Activated CD8-positive, alpha-beta memory T cell treated with anti-CD3 and anti-CD28 coated beads, Interleukin-2, amount 10 ng/mL, durations not matched to agents 7 days and 5 days (primary cell): ENCODE measurements at regions not wholly inside any gene's neighbourhood (a gene's known extent, or its start where the extent isn't known, plus 50 kb on each side); places are given as distances from the start of the nearest gene placed in this dataset.
"Not testable (repeated sequence)": the region's sequence is repeated elsewhere in the genome, so short reads cannot be mapped to it uniquely, and the experiment has no call there.

Source experiments
- ATAC-seq: fragments of 150-1000 bp; cut with Tn5 transposase; one replicate; pipeline ENCODE4 v1.10.0; 2021; ENCODE audit warnings: moderate library complexity
- CTCF ChIA-PET: fragments of 350-600 bp; sonication (Branson Sonifier 250); formaldehyde crosslinking; loops from one replicate; lab custom pipeline; 2021; ENCODE audit warnings: antibody characterized with exemption; lab: Charles Lee
- DNase-seq: peaks from one replicate; pipeline ENCODE4 v3.0.0-alpha.2; 2020
- H3K27ac Mint-ChIP-seq: one replicate; pipeline ENCODE4 v1.8.0; 2021; ENCODE audit warnings: mild to moderate bottlenecking, mixed read lengths
- H3K27me3 Mint-ChIP-seq: one replicate; pipeline ENCODE4 v1.8.0; 2021; ENCODE audit warnings: mixed read lengths
- H3K36me3 Mint-ChIP-seq: one replicate; pipeline ENCODE4 v1.8.0; 2021; ENCODE audit warnings: mild to moderate bottlenecking, mixed read lengths
- H3K4me1 Mint-ChIP-seq: one replicate; pipeline ENCODE4 v1.8.0; 2021; ENCODE audit warnings: mixed read lengths
- H3K4me3 Mint-ChIP-seq: one replicate; pipeline ENCODE4 v1.8.0; 2021; ENCODE audit warnings: mild to moderate bottlenecking, moderate library complexity, mixed read lengths
- H3K9me3 Mint-ChIP-seq: one replicate; pipeline ENCODE4 v1.8.0; 2022; ENCODE audit warnings: low read depth, mixed read lengths

- Mint-ChIP-seq H3K4me1 (no peaks in the 10 kb centered on the region), H3K9me3 (peaks cover 5% of the 10 kb centered on the region), H3K36me3 (no peaks in the 10 kb centered on the region), H3K27ac (no peak overlapping the region), H3K4me3 (no peak overlapping the region), H3K27me3 (no peaks in the 10 kb centered on the region)
- DNase-seq: no peak
- CTCF ChIA-PET: no interaction called here
- no peak for ATAC-seq
These were observed 2005.9 kb upstream of the CELF4 start for GRCh38 chr18:39571511-39571910.

- H3K36me3 Mint-ChIP-seq, H3K4me1 Mint-ChIP-seq, ATAC-seq, H3K27ac Mint-ChIP-seq, CTCF ChIA-PET, DNase-seq, H3K4me3 Mint-ChIP-seq, H3K27me3 Mint-ChIP-seq, H3K9me3 Mint-ChIP-seq: not testable (repeated sequence)
These were observed 2000.1 kb upstream of the CELF4 start for GRCh38 chr18:39565551-39566230.

GRCh38 chr18:39564716-39565115 is 1999.1 kb upstream of the CELF4 start:
- DNase-seq (no peak), ATAC-seq (no peak)
- Mint-ChIP-seq H3K4me3 (no peak overlapping the region), H3K9me3 (peaks cover 8% of the 10 kb centered on the region), H3K4me1 (no peaks in the 10 kb centered on the region), H3K27ac (no peak overlapping the region), H3K27me3 (no peaks in the 10 kb centered on the region), H3K36me3 (no peaks in the 10 kb centered on the region)
- CTCF ChIA-PET: no interaction called here

GRCh38 chr18:39561126-39561525 is 1995.5 kb upstream of the CELF4 start:
- Mint-ChIP-seq H3K9me3 (peaks cover 10% of the 10 kb centered on the region), H3K4me1 (no peaks in the 10 kb centered on the region)
- CTCF ChIA-PET: no interaction called here

GRCh38 chr18:39558658-39559057 is 1993.1 kb upstream of the CELF4 start:
- Mint-ChIP-seq H3K27ac (no peak overlapping the region), H3K9me3 (peaks cover 7% of the 10 kb centered on the region)

More at GRCh38 chr18:39561126-39561525, 1995.5 kb upstream of the CELF4 start:
- no peak for DNase-seq
- no peak overlapping the region for H3K4me3 Mint-ChIP-seq
- H3K27me3 Mint-ChIP-seq: no peaks in the 10 kb centered on the region
- no peak for ATAC-seq
- H3K27ac Mint-ChIP-seq: no peak overlapping the region
- no peaks in the 10 kb centered on the region for H3K36me3 Mint-ChIP-seq

GRCh38 chr18:39555496-39555895 is 1989.9 kb upstream of the CELF4 start:
- CTCF ChIA-PET: no interaction called here
- Mint-ChIP-seq H3K27me3 (no peaks in the 10 kb centered on the region), H3K9me3 (peaks cover 9% of the 10 kb centered on the region), H3K27ac (no peak overlapping the region), H3K36me3 (no peaks in the 10 kb centered on the region), H3K4me3 (no peak overlapping the region), H3K4me1 (no peaks in the 10 kb centered on the region)
- ATAC-seq (no peak), DNase-seq (no peak)

More at GRCh38 chr18:39558658-39559057, 1993.1 kb upstream of the CELF4 start:
- H3K4me1 Mint-ChIP-seq: no peaks in the 10 kb centered on the region
- DNase-seq: no peak
- CTCF ChIA-PET: no interaction called here
- H3K36me3 Mint-ChIP-seq: no peaks in the 10 kb centered on the region
- no peak overlapping the region for H3K4me3 Mint-ChIP-seq
- ATAC-seq: no peak
- H3K27me3 Mint-ChIP-seq: no peaks in the 10 kb centered on the region

GRCh38 chr18:39550701-39551100 is 1985.1 kb upstream of the CELF4 start:
- H3K27me3 Mint-ChIP-seq: no peaks in the 10 kb centered on the region
- H3K9me3 Mint-ChIP-seq: peaks cover 5% of the 10 kb centered on the region
- H3K27ac Mint-ChIP-seq: no peak overlapping the region
- H3K4me1 Mint-ChIP-seq: no peaks in the 10 kb centered on the region
- CTCF ChIA-PET: no interaction called here
- no peak overlapping the region for H3K4me3 Mint-ChIP-seq
- DNase-seq (no peak), ATAC-seq (no peak)
- no peaks in the 10 kb centered on the region for H3K36me3 Mint-ChIP-seq

GRCh38 chr18:39549144-39549543 is 1983.5 kb upstream of the CELF4 start:
- no peak overlapping the region for H3K4me3 Mint-ChIP-seq
- ATAC-seq (no peak), DNase-seq (no peak)
- peaks cover 5% of the 10 kb centered on the region for H3K9me3 Mint-ChIP-seq
- CTCF ChIA-PET: no interaction called here
- H3K36me3 Mint-ChIP-seq: no peaks in the 10 kb centered on the region
- H3K27ac Mint-ChIP-seq: no peak overlapping the region
- no peaks in the 10 kb centered on the region for H3K4me1 Mint-ChIP-seq
- H3K27me3 Mint-ChIP-seq: no peaks in the 10 kb centered on the region

- Mint-ChIP-seq H3K4me1 (no peaks in the 10 kb centered on the region), H3K27me3 (no peaks in the 10 kb centered on the region), H3K9me3 (peaks cover 9% of the 10 kb centered on the region), H3K4me3 (no peak overlapping the region), H3K27ac (no peak overlapping the region), H3K36me3 (no peaks in the 10 kb centered on the region)
- ATAC-seq (no peak), DNase-seq (no peak)
- CTCF ChIA-PET: no interaction called here
These were observed 1966.1 kb upstream of the CELF4 start for GRCh38 chr18:39531659-39532058.

- Mint-ChIP-seq H3K4me3 (no peak overlapping the region), H3K4me1 (no peaks in the 10 kb centered on the region), H3K36me3 (no peaks in the 10 kb centered on the region), H3K27ac (no peak overlapping the region), H3K27me3 (no peaks in the 10 kb centered on the region), H3K9me3 (peaks cover 9% of the 10 kb centered on the region)
- CTCF ChIA-PET: no interaction called here
- no peak for DNase-seq
- ATAC-seq: no peak
These were observed 1963.8 kb upstream of the CELF4 start for GRCh38 chr18:39529358-39529757.

- ATAC-seq (no peak), DNase-seq (no peak)
- Mint-ChIP-seq H3K4me3 (no peak overlapping the region), H3K9me3 (peaks cover 6% of the 10 kb centered on the region), H3K4me1 (no peaks in the 10 kb centered on the region), H3K27me3 (no peaks in the 10 kb centered on the region), H3K36me3 (no peaks in the 10 kb centered on the region), H3K27ac (no peak overlapping the region)
- CTCF ChIA-PET: no interaction called here
These were observed 1961.9 kb upstream of the CELF4 start for GRCh38 chr18:39527465-39527864.

- no peak overlapping the region for H3K27ac Mint-ChIP-seq
- CTCF ChIA-PET: no interaction called here
- no peak for DNase-seq
- H3K27me3 Mint-ChIP-seq: no peaks in the 10 kb centered on the region
- peaks cover 2% of the 10 kb centered on the region for H3K9me3 Mint-ChIP-seq
- no peak for ATAC-seq
- H3K4me3 Mint-ChIP-seq: no peak overlapping the region
- H3K36me3 Mint-ChIP-seq: no peaks in the 10 kb centered on the region
- no peaks in the 10 kb centered on the region for H3K4me1 Mint-ChIP-seq
These were observed 1958.8 kb upstream of the CELF4 start for GRCh38 chr18:39524370-39524769.

- Mint-ChIP-seq H3K4me3 (no peak overlapping the region), H3K27ac (no peak overlapping the region), H3K4me1 (no peaks in the 10 kb centered on the region), H3K9me3 (no peaks in the 10 kb centered on the region), H3K27me3 (no peaks in the 10 kb centered on the region), H3K36me3 (no peaks in the 10 kb centered on the region)
- DNase-seq: no peak
- no peak for ATAC-seq
- CTCF ChIA-PET: no interaction called here
These were observed 1957.7 kb upstream of the CELF4 start for GRCh38 chr18:39523281-39523680.

GRCh38 chr18:39521164-39521563 is 1955.6 kb upstream of the CELF4 start:
- H3K9me3 Mint-ChIP-seq: no peaks in the 10 kb centered on the region
- no peaks in the 10 kb centered on the region for H3K27me3 Mint-ChIP-seq
- CTCF ChIA-PET: interaction anchor here (0.7 kb wide), 1 partner anchor 1695 kb away, joined by 3 read pairs; no protein-coding TSS in a partner anchor
- H3K4me1 Mint-ChIP-seq: no peaks in the 10 kb centered on the region
- ATAC-seq (no peak), DNase-seq (no peak)
- no peak overlapping the region for H3K4me3 Mint-ChIP-seq
- no peak overlapping the region for H3K27ac Mint-ChIP-seq
- H3K36me3 Mint-ChIP-seq: no peaks in the 10 kb centered on the region
